ENCODE measurements at regions not wholly inside any gene's neighbourhood (a gene's known extent, or its start where the extent isn't known, plus 50 kb on each side); places are given as distances from the start of the nearest gene placed in this dataset.

- TF ChIP-seq CTCF (IDR thresholded peaks at IDR 0.05) (no peak), POLR2A (IDR thresholded peaks at IDR 0.05) (no peak)
Measured at GRCh38 chr2:71813315-71813714, 334.3 kb downstream of the CYP26B1 start.
